NCI-H82 (cell line): ENCODE measurements at regions not wholly inside any gene's neighbourhood (a gene's known extent, or its start where the extent isn't known, plus 50 kb on each side); places are given as distances from the start of the nearest gene placed in this dataset.
A peak's percentile ranks its signal among the peaks of the same experiment; 100 is the strongest.

ENCODE experiments used
- DNase-seq: peaks from one replicate; lab custom pipeline; 2025; lab: John Stamatoyannopoulos, UW

DNA sequence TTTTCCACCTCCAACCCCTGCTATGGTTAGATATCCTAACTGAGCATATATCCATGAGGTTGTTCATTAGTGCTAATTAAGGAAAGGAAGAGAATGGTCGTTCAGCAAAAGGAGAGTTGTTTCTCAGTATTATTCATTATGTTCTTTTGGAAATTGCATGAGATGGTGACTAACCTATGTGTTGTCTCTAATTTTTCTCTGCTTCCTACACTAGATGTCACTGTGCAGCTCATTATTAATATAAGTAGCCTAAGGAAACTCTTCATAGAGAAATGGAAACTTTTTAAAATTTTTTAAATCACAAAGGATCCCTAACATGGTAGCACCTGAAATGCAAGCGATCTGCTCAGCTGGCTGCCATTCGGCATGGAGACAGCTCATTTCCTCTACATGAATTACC lies 67.7 kb upstream of the FAM9A start:
- no peak for DNase-seq

DNA sequence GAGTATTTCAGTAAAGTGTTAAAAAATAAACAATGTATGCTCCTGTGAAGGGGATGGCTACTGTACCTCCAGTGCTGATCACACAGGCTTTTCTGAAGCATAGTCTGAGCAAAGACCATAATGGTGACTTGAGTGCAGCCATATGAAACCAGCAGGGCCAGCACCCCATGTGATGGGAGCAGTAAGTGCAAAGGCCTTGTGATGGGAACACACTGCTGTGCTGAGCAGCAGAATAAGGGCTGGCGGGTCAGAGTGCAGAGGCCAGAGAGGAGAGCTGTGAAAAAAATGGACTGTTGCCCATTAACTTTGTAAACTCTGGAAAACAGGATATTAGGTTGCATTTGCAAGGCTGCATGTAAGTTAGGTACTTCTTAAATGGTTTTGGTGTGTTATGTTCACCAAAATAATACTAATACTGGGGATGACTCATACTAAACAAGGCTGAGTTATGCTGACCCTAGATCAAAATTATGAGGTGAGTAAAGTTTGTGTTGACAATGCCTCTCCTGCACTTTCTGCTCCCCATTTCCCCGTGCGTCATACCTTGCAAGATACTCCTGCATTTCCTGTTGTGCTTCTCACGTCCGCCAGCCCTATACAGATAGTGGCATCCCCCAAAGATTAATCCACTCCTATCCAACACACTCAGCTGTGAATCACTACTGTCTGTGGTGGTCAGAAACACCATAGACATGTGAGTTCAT lies 67.0 kb upstream of the FAM9A start:
- no peak for DNase-seq

DNA sequence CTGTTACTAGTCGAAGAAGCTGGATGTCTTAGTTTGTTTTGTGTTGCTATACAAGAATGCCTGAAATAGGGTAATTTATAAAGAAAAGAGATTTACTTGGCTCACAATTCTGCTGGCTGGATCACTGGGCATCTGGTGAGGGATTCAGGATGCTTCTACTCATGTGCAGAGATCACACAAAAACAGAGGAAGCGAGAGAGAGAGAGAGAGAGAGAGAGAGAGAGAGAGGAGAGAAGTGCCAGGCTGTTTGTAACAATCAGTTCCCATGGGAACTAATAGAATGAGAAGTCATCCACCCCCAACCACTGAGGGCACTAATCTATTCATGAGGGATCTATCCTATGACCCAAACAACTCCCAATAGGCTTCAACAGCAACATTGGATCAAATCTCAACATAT lies 66.2 kb upstream of the FAM9A start:
- DNase-seq = no peak

DNA sequence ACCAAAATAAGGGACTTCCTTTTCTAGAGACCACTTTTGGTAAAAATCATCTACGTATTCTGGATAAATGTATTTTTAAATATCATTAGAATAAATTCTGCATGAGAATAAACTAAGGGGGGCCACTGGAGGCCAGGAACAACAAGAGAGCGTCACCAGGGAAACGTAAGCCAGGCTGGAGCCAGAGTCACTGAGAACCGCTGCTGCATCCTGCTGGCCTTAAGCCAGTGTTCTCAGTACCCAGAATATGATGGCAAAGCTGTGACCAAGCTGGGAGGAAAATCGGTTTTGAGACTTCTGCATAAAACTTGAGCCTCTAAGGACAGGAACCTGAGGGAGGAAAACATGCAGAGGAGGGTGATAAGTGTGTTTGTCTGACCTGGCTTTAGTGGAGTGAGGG lies 63.0 kb upstream of the FAM9A start:
- DNase-seq = peak; percentile 1

DNA sequence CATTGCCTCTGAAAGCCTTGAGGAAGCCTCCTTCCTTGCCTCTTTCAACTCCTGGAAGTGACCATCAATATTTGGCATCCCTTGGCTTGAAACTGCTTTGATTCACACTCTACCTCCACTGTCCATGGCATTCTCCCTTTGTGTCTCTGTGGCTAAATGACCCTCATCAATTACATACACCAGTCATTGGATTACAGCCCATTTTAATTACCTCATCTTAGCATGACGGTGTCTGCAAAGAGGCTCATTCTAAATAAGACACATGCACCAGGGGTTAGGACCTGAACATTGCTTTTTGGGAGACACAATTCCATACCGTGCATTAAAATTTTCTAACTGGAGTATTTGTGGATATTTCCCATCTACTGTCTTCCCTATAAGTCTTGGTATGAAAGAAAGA lies 60.7 kb upstream of the FAM9A start:
- peak; percentile 42 for DNase-seq

DNA sequence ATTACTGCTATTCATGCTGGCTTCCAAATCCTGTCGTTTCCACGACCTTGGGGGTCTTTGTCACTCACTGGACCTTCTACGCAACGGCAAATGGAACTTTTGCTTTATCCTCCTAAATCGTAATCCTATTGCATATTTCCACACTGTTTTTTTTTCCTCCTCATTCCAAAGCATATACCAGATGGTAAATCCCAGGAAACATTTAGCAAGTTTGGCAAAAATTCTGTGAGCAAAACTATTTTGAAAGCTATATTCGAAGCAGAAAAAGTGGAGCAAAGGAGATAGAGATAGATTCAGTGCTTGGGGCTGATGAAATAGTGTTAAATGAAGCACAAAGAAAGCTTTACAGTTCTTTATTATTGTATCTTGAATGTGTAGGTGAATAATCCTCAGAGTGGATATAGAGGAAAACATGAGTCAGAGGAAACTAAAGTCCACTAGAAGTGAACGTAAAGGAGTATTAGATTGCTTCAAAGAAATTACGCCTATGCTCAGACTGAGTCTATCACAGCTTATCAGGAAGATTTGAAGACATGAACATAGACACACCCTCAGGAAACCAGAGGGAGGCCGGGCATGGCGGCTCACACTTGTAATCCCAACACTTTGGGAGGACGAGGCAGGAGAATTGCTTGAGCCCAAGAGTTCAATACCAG lies 50.2 kb upstream of the FAM9A start:
- no peak for DNase-seq
